Lower leg skin (tissue), 3 donors: ENCODE measurements at regions not wholly inside any gene's neighbourhood (a gene's known extent, or its start where the extent isn't known, plus 50 kb on each side); places are given as distances from the start of the nearest gene placed in this dataset.

Experiments used
- POLR2A ChIP-seq, 2 donors: fragments of 450-650 bp; IDR thresholded peaks; one replicate each; pipeline ENCODE4 v1.6.1; 2016 to 2017; ENCODE audit warnings: antibody characterized with exemption in 2 of 2, mild to moderate bottlenecking in 1 of 2, moderate library complexity in 1 of 2
- TF ChIP-seq, protein P1 (sequence below), 3 donors: fragments of 450-650 bp; IDR thresholded peaks; one replicate each; pipeline ENCODE4 v1.5.1; 2016; ENCODE audit warnings: antibody characterized with exemption in 3 of 3, mild to moderate bottlenecking in 3 of 3, moderate library complexity in 2 of 3

DNA sequence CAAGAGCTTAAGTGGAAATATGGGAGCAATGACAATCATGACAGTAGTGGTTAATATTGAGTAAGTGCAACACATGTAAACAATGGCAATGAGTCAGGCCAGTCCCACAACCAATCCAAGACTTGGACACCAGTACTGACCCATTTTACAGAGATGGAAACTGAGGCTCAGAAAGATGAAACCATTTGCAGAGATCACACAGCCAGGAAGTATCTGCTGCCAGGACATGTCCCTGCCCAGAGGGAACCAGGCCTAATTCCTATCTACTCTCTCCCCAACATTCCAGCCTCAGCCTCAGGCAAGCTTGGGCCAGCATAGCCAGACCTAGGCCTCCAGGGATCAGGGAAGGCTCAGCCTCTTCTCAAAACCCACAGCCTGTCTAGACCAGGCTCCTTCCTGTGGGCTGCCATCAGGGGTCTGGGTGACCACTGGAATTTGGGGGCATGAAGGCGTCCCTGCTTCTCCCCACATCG, 395.1 kb downstream of the MN1 start:
- TF ChIP-seq, protein P1, sequence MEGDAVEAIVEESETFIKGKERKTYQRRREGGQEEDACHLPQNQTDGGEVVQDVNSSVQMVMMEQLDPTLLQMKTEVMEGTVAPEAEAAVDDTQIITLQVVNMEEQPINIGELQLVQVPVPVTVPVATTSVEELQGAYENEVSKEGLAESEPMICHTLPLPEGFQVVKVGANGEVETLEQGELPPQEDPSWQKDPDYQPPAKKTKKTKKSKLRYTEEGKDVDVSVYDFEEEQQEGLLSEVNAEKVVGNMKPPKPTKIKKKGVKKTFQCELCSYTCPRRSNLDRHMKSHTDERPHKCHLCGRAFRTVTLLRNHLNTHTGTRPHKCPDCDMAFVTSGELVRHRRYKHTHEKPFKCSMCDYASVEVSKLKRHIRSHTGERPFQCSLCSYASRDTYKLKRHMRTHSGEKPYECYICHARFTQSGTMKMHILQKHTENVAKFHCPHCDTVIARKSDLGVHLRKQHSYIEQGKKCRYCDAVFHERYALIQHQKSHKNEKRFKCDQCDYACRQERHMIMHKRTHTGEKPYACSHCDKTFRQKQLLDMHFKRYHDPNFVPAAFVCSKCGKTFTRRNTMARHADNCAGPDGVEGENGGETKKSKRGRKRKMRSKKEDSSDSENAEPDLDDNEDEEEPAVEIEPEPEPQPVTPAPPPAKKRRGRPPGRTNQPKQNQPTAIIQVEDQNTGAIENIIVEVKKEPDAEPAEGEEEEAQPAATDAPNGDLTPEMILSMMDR (IDR thresholded peaks at IDR 0.05), result no peak
- no peak for TF ChIP-seq POLR2A (IDR thresholded peaks at IDR 0.05)
